Posterior vena cava (tissue), 2 donors: ENCODE measurements at regions not wholly inside any gene's neighbourhood (a gene's known extent, or its start where the extent isn't known, plus 50 kb on each side); places are given as distances from the start of the nearest gene placed in this dataset.

Experiments used
- DNase-seq: peaks from one replicate; pipeline ENCODE4 v3.0.0-alpha.2; 2020; ENCODE audit warnings: low spot score
- intact Hi-C, 2 donors: fragments of 100-400 bp; cut with DNase I; formaldehyde crosslinking; loops; one replicate each; pipeline versions ENCODE4 v1.14.1 to v1.14.2; 2022 to 2023
- donor health status: DM: yes; HTN: yes; CAD: no.
- donor health status: DM: yes; HTN: yes; CAD: no.

GRCh38 chr3:124582621-124583395 is 147.4 kb upstream of the UMPS start:
- DNase-seq: no peak
- intact Hi-C loops: no loop called here

DNA sequence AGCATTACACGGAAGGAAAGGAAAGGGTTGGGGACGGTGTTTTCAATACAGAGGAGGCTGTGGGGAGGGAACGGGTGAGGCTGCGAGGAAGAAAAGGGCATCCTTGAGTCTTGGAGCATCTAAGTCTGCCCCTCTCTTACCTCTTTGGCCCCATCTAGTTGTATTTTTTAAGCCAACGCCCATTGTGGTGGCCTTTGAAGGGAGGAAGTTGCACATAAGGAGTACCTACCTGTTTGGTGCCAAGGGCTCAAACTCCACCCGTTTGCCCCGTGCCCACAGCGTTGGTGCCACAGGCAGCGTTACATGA is 146.1 kb upstream of the UMPS start:
- intact Hi-C loops: no loop called here
- no peak for DNase-seq

DNA sequence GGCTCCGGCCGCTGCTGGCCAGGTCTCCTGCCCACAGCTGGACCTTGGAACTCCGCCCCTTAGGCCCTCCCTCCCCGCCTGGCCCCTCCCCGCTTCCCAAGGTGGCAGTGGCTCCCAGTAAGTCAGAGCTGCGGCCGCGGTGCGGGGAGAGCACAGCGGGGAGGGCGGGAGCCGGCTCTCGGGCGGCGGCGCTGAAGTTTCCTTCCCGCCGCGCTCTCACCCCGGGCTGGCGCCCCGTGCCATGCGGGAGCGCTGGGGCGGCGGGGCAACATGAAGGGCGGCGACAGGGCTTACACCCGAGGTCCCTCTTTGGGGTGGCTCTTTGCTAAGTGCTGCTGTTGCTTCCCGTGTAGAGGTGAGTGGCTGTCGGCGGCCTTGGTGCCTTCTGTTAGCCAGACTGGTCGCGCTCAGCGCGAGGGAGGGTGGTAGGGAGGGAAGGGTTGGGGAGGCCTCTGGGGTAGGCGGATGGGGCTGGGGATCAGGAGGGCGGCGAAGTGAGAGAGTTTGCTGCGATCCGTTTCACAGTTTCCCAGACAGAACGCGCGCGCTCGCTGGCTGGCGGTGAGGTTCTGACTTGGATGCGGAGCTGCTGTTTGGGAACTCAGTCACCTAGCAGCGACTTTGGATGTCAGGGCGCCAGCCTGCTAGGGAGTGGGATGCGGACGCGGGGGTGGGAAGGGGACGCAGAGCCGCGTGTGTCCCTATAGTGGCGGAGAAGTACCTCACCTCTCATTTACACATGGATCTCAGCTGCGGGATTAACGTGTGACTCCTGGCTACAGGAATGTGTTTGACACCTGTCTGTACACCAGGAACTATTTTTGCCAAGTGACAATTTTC is 145.5 kb upstream of the UMPS start:
- intact Hi-C loops: no loop called here
- DNase-seq: peak; percentile 83

- intact Hi-C loops: no loop called here
- no peak for DNase-seq
Observed at GRCh38 chr3:124586126-124587052, 143.9 kb upstream of the UMPS start.

DNA sequence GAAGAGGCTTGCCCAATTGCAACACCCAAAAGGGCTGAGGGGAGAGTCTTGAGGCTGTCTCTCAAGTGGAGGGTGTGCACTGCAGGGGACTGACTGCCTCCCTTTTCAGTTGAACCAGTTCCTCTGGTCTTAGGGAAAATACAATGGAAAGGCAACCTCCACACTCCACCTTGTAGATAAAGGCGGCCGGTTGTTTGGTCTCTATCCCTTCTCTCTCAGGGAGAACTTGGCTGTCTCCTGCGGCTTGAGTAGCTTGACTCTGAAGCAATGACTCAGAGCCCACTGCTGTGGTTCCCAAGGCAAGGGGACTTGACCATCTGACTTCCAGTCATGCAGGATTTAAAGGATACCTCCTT is 143.2 kb upstream of the UMPS start:
- DNase-seq: no peak

DNA sequence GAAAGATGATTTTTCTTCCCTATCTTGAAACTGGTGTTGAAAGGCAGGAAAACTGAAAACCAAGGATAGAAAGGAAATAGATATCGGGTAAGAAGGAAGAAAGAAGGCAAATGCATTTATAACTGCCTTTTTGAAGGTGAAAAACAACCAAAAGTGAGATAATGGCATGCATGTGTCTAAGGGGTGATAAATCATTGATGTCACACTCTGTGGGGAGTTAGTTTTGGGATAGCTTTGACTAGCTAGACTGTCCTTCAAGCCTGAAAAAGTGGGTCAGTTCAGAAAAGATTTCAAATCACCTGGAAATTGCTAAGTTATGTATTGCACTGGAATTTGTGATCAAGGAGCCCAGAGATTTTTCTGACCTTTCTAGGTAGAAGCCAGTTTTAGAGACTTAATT is 142.2 kb upstream of the UMPS start:
- intact Hi-C loops: no loop called here
- DNase-seq: no peak

More for the DNA sequence above, 143.2 kb upstream of the UMPS start:
- intact Hi-C loops: no loop called here

GRCh38 chr3:124588794-124589193 is 141.5 kb upstream of the UMPS start:
- no peak for DNase-seq
- intact Hi-C loops: no loop called here

DNA sequence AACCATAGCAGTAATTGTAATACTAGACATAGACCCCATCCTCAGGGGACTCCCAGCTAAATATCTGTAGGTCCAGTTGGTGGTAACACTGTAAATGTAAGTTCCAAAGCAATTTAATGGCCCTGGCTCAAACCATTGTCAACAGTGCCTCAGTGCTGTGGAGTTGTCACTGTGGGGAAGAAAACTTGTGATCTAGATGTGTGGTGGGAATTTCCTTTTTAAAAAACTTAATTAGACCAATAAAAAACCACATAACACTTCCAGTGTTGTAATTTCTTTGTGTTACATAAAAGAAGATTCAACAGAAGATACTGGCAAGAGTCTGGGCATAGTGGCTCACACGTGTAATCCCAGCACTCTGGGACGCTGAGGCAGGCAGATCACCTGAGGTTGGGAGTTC is 138.6 kb upstream of the UMPS start:
- no peak for DNase-seq
- intact Hi-C loops: no loop called here

GRCh38 chr3:124592658-124593441 is 137.4 kb upstream of the UMPS start:
- no peak for DNase-seq
- intact Hi-C loops: no loop called here

GRCh38 chr3:124593442-124593829 is 136.8 kb upstream of the UMPS start:
- intact Hi-C loops: no loop called here
- DNase-seq: no peak

DNA sequence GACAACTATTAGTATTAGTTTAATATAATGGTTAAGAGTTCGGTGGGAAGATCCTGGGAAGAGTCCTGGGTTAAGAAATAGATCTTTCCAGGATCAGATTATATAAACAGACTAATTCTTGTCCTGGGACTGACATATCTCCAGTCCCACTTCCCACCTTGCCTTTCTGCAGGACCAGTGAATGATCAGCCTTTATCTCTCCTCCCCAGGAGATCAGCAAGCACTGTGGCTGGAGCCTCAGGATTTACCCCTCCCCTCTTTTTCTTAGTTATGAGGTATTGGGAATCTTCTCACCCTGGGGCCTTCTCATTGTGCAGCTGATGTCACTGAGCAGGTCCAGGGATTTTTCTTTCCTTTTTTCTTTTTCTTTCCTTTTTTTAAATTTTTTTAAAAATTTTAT is 135.7 kb upstream of the UMPS start:
- intact Hi-C loops: no loop called here
- DNase-seq: no peak

DNA sequence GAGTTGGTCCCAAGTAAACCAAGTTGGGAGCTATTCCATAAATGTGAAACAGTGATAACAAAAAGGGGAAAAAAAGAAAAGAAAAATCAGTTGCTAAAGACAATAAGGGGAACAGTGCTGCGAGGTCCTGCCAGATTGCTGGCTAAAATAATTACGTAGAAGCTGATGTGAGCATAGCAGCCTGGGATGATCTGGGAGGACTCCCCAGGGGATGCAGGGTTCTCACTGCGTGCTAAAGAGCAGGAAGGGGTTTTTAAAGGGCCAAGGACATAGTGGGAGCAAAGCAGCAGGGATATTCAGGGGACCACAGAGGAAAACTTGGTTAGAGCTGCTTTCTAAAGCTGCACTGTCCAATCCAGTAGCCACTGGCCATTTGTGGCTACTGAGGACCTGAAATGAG is 133.0 kb upstream of the UMPS start:
- DNase-seq: no peak

GRCh38 chr3:124597979-124598378 is 132.3 kb upstream of the UMPS start:
- DNase-seq: no peak
- intact Hi-C loops: no loop called here

More for the DNA sequence above, 133.0 kb upstream of the UMPS start:
- intact Hi-C loops: no loop called here

GRCh38 chr3:124599147-124599765 is 131.0 kb upstream of the UMPS start:
- no peak for DNase-seq
- intact Hi-C loops: no loop called here

DNA sequence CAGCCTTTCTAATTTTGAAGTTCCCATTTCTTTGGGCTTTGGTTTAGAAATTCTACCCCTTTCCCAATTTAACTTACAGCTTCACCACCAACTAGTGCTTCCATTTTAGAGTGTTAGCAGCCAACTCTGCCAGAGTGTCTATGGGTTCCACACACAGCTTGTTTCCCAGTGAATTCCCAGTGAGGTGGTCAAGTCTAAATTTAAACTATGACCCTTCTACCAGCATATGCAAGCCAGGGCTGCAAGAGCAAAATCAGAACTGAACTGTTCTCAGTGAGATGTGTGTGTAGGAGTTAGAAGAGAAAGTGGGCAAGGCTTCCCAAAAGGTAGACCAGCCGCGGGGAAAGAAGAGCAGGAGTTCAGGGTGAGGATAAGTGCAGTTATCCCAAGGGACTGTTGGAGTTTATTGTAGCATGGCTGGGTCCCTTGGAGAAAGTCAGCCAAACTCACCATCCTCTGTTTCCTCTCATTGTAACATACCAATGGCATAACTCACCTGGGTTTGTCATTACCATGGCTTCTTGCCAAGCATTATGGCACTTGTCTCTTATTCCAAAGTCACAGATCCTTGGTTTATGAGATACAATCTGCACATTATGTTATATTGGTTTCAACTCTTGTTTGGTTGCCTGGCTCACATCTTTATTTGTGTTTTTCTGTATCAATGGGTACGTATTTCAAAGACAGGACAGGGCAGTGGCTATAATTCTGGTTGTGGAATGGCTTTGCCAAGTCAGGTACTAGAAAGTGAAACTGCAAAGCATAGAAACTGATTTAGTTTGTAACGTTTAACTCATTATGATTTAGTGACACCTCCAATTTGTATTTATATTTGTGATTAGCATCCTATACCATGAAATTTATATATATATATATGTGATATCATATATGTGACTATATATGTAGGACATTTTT is 130.2 kb upstream of the UMPS start:
- DNase-seq: no peak
- intact Hi-C loops: no loop called here

DNA sequence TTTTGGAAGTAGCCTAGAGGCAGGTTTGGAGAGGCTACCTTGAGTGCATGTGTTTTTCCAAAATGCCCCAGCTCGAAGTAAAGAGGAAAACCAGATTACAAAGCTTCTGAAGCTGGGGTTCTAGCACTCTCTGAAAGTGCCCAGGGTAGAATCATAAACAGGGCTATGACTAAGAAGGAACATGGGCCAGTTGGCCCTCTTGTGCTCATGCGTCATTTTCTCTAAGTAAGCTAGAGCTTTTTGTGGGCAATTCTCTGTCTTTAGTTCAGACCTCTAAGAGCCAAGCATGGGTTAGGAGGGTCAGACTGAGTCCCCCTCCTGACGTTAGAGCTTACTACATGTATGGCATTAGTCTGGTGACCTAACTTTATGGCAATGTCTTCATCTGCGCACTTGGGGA is 129.5 kb upstream of the UMPS start:
- intact Hi-C loops: no loop called here

GRCh38 chr3:124601190-124601589 is 129.1 kb upstream of the UMPS start:
- intact Hi-C loops: no loop called here
- no peak for DNase-seq

More for the DNA sequence above, 129.5 kb upstream of the UMPS start:
- DNase-seq: no peak
